Jurkat, Clone E6-1 (cell line): ENCODE measurements at regions not wholly inside any gene's neighbourhood (a gene's known extent, or its start where the extent isn't known, plus 50 kb on each side); places are given as distances from the start of the nearest gene placed in this dataset.

ENCODE experiments used
- DNase-seq: peaks from one replicate; pipeline ENCODE4 v3.0.0-alpha.2; 2011; ENCODE audit warnings: low read depth, low spot score
- H3K4me3 ChIP-seq: 2 replicates; pipeline ENCODE4 v1.5.1; 2011; ENCODE audit warnings: mild to moderate bottlenecking, low read length, control low read depth, moderate library complexity

DNA sequence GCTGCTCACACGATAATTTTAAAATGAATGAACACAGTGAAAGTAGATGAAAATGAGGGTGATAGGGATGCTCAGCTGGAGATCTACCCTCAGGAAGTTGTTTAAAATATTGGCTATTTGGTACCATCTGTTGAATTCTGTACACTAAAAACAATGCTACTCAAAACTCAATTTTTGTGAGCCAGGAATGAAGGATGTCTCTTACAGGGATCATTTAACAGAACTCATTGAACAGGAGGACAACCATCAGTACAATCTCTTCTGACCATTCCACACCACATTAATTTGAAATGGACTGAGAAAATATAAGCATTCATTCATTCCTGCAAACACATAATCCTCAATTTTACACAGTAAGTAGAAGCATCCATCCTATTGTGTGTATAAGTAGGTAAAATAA, 1355.1 kb upstream of the CRIM1 start:
- no peak for DNase-seq
- no peak overlapping the region for H3K4me3 ChIP-seq

DNA sequence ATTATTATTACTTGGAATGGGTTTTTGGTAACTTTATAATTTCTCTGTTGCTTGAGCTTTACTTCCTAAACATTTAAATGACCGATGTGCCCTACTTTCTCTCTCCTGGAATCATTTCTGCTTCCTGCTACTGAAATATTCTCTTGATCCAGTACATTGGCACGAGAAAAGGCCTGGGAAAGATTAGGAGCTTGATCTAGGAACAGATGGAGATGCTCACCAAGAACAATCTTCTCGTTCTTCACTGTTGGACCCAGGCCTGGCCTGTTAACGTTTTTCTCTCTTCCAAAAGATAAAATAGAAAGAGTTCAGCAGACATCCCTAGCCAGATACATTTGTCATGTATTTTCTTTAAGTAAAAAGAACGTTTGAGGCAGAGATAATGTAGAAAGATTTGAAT, 1356.8 kb upstream of the CRIM1 start:
- H3K4me3 ChIP-seq, result no peak overlapping the region
- no peak for DNase-seq

DNA sequence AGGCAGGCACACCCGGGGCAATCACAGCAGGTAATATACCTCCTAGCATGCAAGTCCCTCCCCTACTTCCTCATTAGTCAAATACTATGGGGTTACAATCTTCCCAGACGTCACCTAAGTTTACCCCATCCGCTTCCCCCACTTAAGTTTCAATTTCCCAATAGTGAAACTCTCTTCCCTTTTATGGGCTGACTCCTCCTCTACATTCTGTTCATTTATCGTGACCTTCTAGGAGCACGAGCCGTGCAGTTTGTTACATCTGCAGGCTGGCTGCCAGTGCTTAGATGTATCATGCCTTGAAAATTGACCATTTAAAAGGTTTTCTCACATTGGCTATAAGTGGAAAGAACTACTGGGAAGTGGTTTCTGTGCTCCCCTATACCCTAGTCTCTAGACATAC, 1357.8 kb upstream of the CRIM1 start:
- no peak overlapping the region for H3K4me3 ChIP-seq

DNA sequence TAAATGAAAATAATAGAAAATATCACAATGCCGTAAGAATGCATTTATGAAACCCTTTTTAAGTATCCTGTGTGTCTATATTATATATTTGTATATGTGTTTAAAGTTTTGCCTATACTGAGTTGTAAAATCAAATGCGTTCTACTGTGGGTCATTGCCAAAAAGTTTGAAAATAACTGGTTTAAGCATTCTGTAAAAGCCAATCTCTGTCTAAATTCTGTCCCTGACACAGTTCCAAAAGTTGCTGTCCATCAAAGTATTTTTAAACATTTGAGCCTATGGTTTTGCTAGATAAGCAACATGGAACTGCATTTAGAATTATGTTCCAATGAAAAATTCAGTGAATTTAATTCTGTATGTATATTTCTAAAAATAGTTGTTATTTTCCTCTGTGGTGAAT, 1360.4 kb upstream of the CRIM1 start:
- no peak for DNase-seq
- H3K4me3 ChIP-seq, result no peak overlapping the region

More for the DNA sequence above, 1357.8 kb upstream of the CRIM1 start:
- DNase-seq, result no peak

DNA sequence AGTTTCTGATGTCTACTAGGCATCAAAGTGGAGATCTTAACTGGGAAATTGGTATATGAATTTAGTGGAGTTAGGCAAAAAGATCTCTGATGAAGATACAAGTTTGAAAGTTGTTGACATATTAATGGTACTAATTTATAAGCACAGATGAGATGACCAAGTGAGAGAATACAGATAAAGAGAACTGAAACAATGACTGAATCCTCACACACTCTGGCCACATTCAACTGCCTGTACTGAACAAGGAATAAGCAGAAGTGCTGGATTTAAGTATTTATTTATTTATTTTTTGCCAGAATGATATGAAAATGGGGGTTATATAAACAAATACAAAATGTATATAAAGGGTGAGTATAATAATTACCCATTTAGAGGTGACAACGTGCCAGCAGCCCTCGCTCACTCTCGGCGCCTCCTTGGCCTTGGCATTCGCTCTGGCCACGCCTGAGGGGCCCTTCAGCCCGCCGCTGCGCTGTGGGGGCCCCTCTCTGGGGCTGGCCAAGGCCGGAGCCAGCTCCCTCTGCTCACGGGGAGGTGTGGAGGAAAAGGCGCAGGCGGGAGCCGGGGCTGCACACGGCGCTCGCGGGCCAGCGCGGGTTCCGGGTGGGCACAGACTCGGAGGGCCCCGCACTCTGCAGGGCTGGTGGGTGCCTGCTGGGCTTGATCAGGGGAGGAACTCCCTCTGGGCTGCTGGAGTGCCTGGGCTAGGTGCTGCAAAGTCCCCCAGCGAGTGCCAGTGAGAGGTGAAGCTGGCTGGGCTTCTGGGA, 1363.9 kb upstream of the CRIM1 start:
- DNase-seq, result no peak
- no peak overlapping the region for H3K4me3 ChIP-seq

DNA sequence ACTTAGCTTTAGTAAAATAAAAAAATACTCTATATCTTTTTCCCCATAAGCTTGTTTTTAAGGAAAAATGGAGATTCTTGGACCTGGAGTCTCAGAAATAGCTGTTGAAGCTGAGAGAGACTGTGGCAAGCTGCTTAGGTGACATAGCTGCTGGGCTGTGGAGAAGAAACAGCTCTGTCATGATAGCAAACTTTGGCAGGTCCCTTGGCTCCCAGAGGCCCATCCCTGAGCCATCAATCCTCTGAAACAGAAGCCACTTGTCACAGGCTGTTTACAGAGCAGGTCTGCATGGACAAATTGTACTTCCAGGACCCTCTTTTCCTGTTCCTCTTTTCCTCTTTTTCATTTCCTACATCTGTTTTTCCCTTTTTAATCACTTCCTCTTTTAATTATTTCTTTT, 1370.1 kb upstream of the CRIM1 start:
- DNase-seq, result no peak
- H3K4me3 ChIP-seq, result no peak overlapping the region

DNA sequence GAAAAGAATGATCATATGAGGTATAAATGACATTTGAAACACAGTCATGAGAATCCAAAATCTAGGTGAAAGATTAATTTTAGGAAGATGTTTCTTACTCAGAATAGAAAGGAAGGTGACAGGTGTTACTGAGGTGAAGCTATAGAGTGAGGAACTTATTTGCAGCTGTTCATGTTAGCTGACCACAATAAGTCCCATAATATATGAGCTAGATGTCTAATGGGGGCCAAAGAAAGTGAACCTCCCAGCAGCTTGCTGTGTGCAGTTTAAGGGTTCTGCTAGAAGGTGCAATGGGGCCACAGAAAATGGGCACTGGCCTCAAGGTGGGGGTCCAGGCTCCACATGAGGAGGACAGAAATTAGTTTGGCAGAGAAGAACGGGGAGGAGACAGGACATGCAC, 1374.9 kb upstream of the CRIM1 start:
- no peak overlapping the region for H3K4me3 ChIP-seq
- no peak for DNase-seq

DNA sequence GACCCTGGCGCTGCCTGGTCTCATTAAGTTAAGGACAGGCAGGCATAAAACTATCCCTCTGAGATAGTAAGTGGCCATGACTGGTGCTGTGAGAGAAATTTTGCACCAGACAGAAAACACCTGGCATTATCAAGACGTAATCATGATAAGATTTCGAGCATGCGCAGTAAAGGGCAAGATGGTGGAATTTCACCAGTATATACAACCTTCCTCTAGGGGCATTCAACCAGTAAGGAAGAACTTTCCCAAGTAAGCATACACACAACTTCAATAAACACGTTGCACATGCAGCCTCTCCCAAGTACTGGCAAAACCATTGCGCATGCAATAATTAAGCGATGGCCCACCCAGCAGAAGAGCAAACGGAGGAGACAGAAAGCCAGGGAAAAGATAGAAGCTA, 1376.4 kb upstream of the CRIM1 start:
- DNase-seq, result no peak
- H3K4me3 ChIP-seq, result no peak overlapping the region

DNA sequence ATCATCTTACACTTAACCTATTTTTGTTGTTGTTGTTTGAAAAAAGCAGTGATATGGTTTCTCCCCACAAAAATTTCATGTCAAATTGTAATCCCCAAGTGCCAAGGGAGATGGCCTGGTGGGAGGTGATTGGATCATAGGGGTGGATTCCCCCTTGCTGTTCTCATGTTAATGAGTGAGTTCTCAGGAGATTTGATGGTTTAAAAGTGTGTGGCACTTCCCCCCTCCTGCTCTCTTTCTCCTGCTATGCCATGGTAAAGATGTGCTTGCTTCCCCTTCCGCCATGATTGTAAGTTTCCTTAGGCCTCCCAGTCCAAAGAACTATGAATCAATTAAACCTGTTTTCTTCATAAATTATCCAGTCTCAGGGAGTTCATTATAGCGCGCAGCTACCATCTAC, 1362.7 kb upstream of the FAM98A start:
- DNase-seq, result no peak
- H3K4me3 ChIP-seq, result no peak overlapping the region

DNA sequence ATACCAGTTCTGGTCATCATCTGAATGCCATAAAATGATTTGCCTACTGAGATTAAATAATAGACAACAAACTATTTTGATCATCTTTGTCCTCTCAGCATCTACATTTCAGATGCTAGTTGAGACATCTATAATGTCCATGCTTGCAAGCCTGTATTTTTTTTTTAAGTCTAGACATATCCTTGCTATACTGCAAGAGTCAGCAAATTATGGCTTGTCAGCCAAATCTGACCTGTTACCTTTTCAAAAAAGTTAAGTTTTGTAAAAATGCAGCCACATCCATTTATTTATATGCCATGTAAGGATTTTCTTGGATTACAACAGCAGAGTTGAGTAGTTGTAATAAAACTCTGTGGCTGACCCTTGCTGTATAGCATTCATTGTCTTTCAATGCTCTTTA, 1355.7 kb upstream of the FAM98A start:
- H3K4me3 ChIP-seq, result no peak overlapping the region
- DNase-seq, result no peak

DNA sequence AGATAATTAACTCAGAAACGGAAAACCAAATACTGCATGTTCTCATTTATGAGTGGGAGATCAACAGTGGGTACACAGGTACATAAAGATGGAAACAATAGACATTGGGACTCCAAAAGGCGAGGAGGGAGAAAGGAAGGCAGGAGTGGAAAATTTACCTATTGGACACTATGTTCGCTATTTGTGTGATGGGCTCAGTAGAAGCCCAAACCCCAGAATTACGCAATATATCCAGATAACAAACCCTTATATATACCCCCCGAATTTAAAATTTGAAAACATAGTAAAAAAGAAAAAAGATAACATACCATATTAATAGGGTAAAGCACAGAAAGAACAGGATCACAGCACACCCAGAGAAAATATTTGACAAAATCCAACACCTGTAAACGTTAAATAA, 1351.7 kb upstream of the FAM98A start:
- no peak for DNase-seq

DNA sequence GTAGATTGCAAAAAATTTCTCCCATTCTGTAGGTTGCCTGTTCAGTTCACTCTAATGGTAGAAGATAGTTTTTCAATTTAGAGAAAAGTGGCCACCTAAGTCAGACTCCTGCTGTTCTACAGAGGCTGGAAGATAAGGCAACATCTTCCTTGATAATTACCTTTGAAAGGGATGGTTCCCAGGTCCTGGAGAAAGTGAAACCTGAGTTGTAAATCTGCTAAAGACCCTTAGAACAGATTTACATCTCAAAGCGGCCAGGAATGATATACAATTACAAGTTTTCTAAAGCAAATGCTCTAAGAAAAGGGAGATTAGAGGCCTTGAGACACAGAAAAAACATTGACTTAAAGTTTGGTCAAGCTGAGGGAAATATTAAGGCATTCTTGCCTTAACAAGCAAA, 1350.2 kb upstream of the FAM98A start:
- no peak for DNase-seq
- H3K4me3 ChIP-seq, result no peak overlapping the region

More for the DNA sequence above, 1351.7 kb upstream of the FAM98A start:
- no peak overlapping the region for H3K4me3 ChIP-seq

DNA sequence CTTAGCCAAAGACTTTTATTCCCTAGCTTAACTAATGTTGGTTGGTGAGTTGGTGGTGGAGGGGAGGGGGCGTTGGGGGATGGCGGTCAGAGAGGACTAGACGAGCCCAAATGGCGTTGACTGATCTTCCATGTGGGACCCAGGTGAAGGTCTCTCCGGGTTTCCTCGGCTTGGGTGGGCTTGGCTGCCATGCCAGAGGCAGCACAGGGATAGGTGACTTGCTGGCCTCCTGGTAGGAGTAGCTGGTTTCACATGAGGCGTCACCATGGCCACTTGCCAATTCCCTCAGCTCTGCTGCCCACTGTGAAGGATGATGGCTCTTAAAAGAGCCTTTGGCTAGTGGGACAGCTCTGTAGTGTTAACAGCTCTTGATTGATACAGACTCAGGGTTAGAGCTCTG, 1337.0 kb upstream of the FAM98A start:
- H3K4me3 ChIP-seq, result no peak overlapping the region

DNA sequence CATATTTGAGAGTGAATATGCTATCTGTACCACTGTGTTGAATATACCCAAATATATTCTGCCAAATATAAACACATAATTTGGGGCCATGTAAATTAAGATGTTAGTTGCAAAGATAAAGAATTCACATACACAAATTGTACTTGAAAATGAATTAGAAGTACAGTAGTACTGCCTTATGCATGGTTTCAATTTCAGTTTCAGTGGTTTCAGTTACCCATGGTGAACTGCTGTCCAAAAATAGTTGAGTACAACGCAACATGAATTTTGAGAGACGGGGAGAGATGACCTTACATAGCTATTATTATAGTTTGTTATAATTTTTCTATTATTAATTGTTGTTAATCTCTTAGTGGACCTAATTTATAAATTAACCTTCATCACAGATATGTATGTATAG, 1313.0 kb upstream of the FAM98A start:
- H3K4me3 ChIP-seq, result no peak overlapping the region
- no peak for DNase-seq

More for the DNA sequence above, 1337.0 kb upstream of the FAM98A start:
- DNase-seq, result no peak

DNA sequence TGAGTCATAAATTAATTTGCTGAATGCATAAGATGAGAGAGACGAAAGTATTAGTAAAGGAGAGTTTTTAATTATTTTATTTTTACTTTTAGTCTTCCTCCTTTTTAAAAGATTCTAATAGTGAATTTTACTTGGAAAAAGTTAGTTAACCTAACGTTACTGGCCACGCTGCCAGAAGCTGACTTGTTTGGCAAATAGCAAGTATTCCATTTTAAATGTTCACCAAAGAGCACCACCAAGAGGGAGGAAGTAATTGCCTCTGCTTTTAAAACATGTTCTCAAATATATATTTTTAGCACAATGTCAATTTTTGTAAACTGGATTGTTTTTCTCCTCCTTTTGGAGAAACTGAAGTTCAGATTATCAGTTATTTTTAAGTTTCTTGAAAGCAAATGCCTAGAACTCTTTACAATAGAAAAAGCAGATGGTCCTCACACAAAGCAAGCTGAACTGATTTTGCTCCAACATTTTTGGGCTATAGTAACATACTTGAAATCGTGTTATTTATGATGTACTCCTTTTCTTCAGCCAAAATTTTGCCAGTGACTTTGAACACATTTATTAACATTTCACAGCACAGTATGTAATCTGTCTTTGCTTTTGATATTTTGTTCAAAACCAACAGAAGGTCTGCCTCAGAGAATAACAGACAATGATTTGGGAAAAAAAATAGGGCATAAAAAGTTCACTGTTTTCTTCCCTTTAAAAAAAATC, 1311.0 kb upstream of the FAM98A start:
- H3K4me3 ChIP-seq, result no peak overlapping the region
- DNase-seq, result no peak

DNA sequence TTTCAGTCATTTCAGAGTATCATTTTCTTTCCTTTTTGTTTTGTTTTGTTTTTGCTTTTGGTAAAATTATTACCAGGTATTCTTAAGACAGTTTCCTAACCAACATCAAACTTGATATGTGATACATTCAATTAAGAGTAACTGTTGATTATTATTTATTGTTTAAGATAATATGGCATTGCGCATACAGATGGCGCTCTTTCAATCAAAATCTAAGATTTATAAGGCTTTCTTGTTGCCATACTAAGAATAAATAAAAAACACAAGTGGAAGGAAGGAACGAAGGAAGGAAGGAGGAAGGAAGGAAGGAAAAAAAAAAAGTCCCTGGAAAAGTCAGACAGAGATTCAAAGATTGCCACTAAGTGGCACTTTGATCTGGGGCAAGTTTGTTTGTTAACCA, 1308.7 kb upstream of the FAM98A start:
- no peak overlapping the region for H3K4me3 ChIP-seq
- no peak for DNase-seq

DNA sequence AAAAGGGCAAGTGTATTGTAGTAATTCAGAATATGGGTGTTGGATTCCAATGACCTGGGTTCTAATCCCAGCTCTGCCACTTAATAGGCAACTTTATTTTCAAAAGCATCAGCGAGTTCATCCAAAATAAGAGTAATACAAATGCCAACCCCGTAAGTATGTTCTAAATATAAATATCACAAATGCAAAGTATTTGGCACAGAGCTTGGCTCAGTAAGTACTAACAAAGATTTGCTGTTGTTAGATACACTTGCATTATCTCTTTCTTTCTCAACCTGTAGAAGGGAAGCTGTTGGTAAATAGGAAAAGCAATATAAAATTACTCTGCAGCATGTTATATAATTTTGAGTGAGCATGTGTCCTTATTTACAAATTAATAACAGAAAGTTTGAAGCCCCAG, 1302.6 kb upstream of the FAM98A start:
- no peak overlapping the region for H3K4me3 ChIP-seq
- no peak for DNase-seq

DNA sequence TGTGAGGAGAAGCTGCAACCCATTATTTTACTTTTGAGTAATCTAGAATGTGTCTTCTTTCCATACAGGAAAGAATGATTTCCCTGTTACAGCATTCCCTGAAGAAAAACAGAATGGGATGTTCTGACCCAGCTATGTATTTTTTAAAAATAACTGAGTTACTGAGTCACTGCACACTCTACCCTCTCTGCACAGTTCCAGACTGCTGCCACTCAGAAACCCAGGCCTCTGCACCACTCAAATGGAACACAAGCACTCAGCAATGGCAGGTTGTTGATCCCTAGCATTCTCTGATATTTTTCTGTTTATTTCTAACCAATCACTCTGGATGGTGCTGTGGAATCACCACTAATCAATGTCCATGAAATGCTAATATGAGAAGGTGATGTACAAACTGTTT, 1300.0 kb upstream of the FAM98A start:
- DNase-seq, result no peak
- H3K4me3 ChIP-seq, result no peak overlapping the region

DNA sequence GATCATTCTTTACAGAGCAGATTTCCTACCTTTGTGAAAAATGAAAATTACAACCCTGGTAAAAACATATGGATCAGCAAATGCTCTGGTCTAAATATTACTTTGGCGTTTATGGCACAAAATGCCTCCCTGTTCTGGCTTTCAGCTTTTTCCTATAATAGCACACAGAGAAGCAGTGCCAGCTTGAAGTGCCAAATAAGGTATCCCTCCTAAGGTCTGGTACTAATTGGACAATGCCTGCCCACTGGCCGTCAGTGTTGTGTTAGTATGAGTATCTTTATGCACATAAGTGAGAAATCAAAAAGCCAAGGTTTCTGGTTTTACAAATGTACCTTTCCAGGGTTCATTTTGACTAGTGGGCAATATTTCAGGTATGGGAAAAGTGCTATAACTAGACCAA, 1293.7 kb upstream of the FAM98A start:
- no peak for DNase-seq
- H3K4me3 ChIP-seq, result no peak overlapping the region

DNA sequence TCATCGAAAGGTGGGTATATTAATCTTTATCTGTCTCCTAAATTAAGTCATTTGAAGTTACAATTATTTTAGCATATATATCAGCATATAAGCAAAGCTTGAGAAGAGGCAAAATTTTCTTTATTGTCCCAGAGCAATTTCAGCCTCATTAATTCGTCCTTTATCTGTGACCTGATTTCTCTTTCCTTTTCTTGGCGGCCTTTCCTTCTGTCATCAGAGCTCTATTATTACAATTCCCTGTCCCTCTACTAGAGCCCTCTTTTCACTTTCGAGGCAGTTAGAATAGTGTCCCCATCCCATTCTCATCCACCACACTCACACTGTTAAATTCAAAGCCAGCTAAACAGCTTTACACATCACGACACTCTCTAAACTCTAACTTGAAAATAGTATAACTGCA, 1293.2 kb upstream of the FAM98A start:
- no peak overlapping the region for H3K4me3 ChIP-seq
- no peak for DNase-seq
